Esophagus squamous epithelium (tissue), 4 donors: ENCODE measurements at regions not wholly inside any gene's neighbourhood (a gene's known extent, or its start where the extent isn't known, plus 50 kb on each side); places are given as distances from the start of the nearest gene placed in this dataset.

Experiments used
- CTCF ChIP-seq, 6 experiments: fragments of 450-650 bp in 4 of 6; fragments of 200-600 bp in 2 of 6; sonication (generic) in 2 of 6; IDR thresholded peaks; one replicate each; pipeline ENCODE4 v1.5.1; 2016 to 2019; ENCODE audit warnings: antibody characterized with exemption in 6 of 6, mild to moderate bottlenecking in 4 of 6, moderate library complexity in 4 of 6
- POLR2A ChIP-seq, 4 donors: fragments of 450-650 bp; IDR thresholded peaks; one replicate each; pipeline ENCODE4 v1.6.1; 2017; ENCODE audit warnings: antibody characterized with exemption in 4 of 4, mild to moderate bottlenecking in 4 of 4, moderate library complexity in 3 of 4

GRCh38 chr1:207228987-207229386 lies 92.5 kb upstream of the CD55 start:
- TF ChIP-seq CTCF (IDR thresholded peaks at IDR 0.05) (no peak), POLR2A (IDR thresholded peaks at IDR 0.05) (no peak)
